ENCODE measurements at regions not wholly inside any gene's neighbourhood (a gene's known extent, or its start where the extent isn't known, plus 50 kb on each side); places are given as distances from the start of the nearest gene placed in this dataset.

DNA sequence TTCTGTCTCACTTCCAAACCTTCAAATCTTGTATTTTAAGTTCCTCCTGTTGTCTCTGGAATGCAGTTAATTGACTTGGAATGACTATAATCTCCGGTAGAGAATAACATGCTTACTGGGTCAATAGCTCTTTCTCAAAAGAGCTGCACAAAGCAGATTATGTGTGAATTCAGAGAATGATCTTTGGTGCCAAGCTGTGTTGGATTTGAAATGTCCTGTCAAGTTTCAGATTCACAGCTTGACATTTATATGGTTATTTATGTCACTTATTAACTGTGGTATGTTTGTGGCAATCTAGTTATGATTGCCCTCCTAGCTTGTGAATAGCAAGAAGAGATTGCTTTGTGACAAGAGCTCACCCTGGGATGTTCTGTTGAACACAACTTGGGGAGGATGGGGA lies 128.3 kb upstream of the KCNE2 start:
- Histone ChIP-seq H3K27me3 (no peaks in the 10 kb centered on the region), H3K36me3 (no peaks in the 10 kb centered on the region), H3K27ac (no peak overlapping the region), H3K4me1 (no peaks in the 10 kb centered on the region), H3K4me3 (no peak overlapping the region), H3K9me3 (peaks cover 0 to 2% (median 0%) of the 10 kb centered on the region in 4 donors)
- DNase-seq: no peak
- 9 to 39% methylated on average over 1 of the region's 1 CpG for WGBS, 2 donors
- intact Hi-C loops (cut with DNase I): no loop called here
- no peak for TF ChIP-seq POLR2A (IDR thresholded peaks at IDR 0.05)

- intact Hi-C loops (cut with DNase I): no loop called here
- TF ChIP-seq EP300 (IDR thresholded peaks at IDR 0.05): no peak
- TF ChIP-seq, protein P1, sequence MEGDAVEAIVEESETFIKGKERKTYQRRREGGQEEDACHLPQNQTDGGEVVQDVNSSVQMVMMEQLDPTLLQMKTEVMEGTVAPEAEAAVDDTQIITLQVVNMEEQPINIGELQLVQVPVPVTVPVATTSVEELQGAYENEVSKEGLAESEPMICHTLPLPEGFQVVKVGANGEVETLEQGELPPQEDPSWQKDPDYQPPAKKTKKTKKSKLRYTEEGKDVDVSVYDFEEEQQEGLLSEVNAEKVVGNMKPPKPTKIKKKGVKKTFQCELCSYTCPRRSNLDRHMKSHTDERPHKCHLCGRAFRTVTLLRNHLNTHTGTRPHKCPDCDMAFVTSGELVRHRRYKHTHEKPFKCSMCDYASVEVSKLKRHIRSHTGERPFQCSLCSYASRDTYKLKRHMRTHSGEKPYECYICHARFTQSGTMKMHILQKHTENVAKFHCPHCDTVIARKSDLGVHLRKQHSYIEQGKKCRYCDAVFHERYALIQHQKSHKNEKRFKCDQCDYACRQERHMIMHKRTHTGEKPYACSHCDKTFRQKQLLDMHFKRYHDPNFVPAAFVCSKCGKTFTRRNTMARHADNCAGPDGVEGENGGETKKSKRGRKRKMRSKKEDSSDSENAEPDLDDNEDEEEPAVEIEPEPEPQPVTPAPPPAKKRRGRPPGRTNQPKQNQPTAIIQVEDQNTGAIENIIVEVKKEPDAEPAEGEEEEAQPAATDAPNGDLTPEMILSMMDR (IDR thresholded peaks at IDR 0.05): no peak
- TF ChIP-seq POLR2AphosphoS5 (IDR thresholded peaks at IDR 0.05): no peak
- no peak for TF ChIP-seq POLR2A (IDR thresholded peaks at IDR 0.05)
- Histone ChIP-seq H3K4me1 (no peaks in the 10 kb centered on the region), H3K9me3 (no peaks in the 10 kb centered on the region), H3K4me3 (no peak overlapping the region), H3K27me3 (no peaks in the 10 kb centered on the region), H3K27ac (no peak overlapping the region), H3K36me3 (no peaks in the 10 kb centered on the region)
- WGBS, 2 donors: 68 to 85% methylated on average over 2 of the region's 2 CpGs
- no peak for DNase-seq
Observed at GRCh38 chr21:34242973-34243372, 120.8 kb upstream of the KCNE2 start.

DNA sequence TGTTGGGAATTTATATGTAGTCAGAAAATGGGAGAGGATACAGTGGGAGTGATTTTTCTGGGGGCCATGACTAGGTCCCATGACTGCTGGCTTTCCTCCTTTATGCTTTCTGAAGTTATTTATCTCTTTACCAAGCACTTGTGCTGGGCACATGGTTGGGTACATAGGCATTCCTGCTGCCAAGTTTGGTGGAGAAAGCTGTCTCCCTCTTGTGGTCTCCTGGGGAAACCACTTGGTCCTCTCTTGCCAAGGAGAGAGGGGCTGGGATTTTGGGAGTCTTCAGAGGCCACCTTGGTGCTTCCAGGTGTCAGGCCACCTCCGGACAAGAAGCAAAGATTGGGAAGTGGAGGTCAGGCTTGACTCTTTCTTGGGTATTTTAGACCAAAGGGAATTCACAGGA lies 120.2 kb upstream of the KCNE2 start:
- no peak for TF ChIP-seq POLR2AphosphoS5 (IDR thresholded peaks at IDR 0.05)
- TF ChIP-seq POLR2A (IDR thresholded peaks at IDR 0.05): no peak
- TF ChIP-seq, protein P1 (IDR thresholded peaks at IDR 0.05): peak in 2 of 4 experiments; percentile 12 to 16
- no peaks in the 10 kb centered on the region for H3K4me1 ChIP-seq
- no peak overlapping the region for H3K27ac ChIP-seq
- 81 to 85% methylated on average over 1 of the region's 1 CpG for WGBS, 2 donors
- no peaks in the 10 kb centered on the region for H3K27me3 ChIP-seq
- no peak overlapping the region for H3K4me3 ChIP-seq
- no peak for DNase-seq
- intact Hi-C loops (cut with DNase I): no loop called here
- H3K9me3 ChIP-seq: no peaks in the 10 kb centered on the region
- no peaks in the 10 kb centered on the region for H3K36me3 ChIP-seq

- whole genome bisulfite sequencing, 2 donors: 78 to 81% methylated on average over 2 of the region's 2 CpGs
- TF ChIP-seq, protein P1 (IDR thresholded peaks at IDR 0.05): no peak
- no peak for TF ChIP-seq POLR2A (IDR thresholded peaks at IDR 0.05)
- no peak for TF ChIP-seq POLR2AphosphoS5 (IDR thresholded peaks at IDR 0.05)
- no peak for TF ChIP-seq EP300 (IDR thresholded peaks at IDR 0.05)
- H3K9me3 ChIP-seq: peaks cover 0 to 2% (median 0%) of the 10 kb centered on the region in 4 donors
Observed at GRCh38 chr21:34252751-34253150, 111.1 kb upstream of the KCNE2 start.

GRCh38 chr21:34255073-34255472 lies 108.7 kb upstream of the KCNE2 start:
- Histone ChIP-seq H3K9me3 (peaks cover 0 to 2% (median 0%) of the 10 kb centered on the region in 4 donors), H3K27ac (no peak overlapping the region), H3K36me3 (no peaks in the 10 kb centered on the region), H3K27me3 (no peaks in the 10 kb centered on the region), H3K4me3 (no peak overlapping the region), H3K4me1 (no peaks in the 10 kb centered on the region)
- WGBS, 2 donors: 80 to 86% methylated on average over 1 of the region's 1 CpG
- intact Hi-C loops (cut with DNase I): no loop called here
- TF ChIP-seq POLR2A (IDR thresholded peaks at IDR 0.05) (no peak), POLR2AphosphoS5 (IDR thresholded peaks at IDR 0.05) (no peak), EP300 (IDR thresholded peaks at IDR 0.05) (no peak)
- TF ChIP-seq, protein P1 (IDR thresholded peaks at IDR 0.05): no peak
- DNase-seq: no peak

More at GRCh38 chr21:34252751-34253150, 111.1 kb upstream of the KCNE2 start:
- H3K27ac ChIP-seq: no peak overlapping the region
- H3K27me3 ChIP-seq: no peaks in the 10 kb centered on the region
- intact Hi-C loops (cut with DNase I): no loop called here
- H3K36me3 ChIP-seq: no peaks in the 10 kb centered on the region
- no peak overlapping the region for H3K4me3 ChIP-seq
- no peaks in the 10 kb centered on the region for H3K4me1 ChIP-seq
- DNase-seq: no peak

All from sigmoid colon (tissue), 6 donors.